ENCODE measurements at regions not wholly inside any gene's neighbourhood (a gene's known extent, or its start where the extent isn't known, plus 50 kb on each side); places are given as distances from the start of the nearest gene placed in this dataset.

- no peak overlapping the region for H3K4me3 ChIP-seq (ENCODE audit: low read depth, low read length)
- TF ChIP-seq CTCF (IDR thresholded peaks at IDR 0.05; ENCODE audit: control insufficient read depth, extremely low read depth, insufficient read depth): no peak
- DNase-seq (ENCODE audit: low read depth): no peak
These were observed 1024.8 kb downstream of the TLE4 start for GRCh38 chr9:80596579-80596978.

- DNase-seq (ENCODE audit: low read depth): no peak
- H3K4me3 ChIP-seq (ENCODE audit: low read depth, low read length): no peak overlapping the region
- TF ChIP-seq CTCF (IDR thresholded peaks at IDR 0.05; ENCODE audit: control insufficient read depth, extremely low read depth, insufficient read depth): no peak
These were observed 1023.4 kb downstream of the TLE4 start for GRCh38 chr9:80595192-80595591.

GRCh38 chr9:80592413-80592812 lies 1020.6 kb downstream of the TLE4 start:
- DNase-seq (ENCODE audit: low read depth): no peak
- no peak overlapping the region for H3K4me3 ChIP-seq (ENCODE audit: low read depth, low read length)
- no peak for TF ChIP-seq CTCF (IDR thresholded peaks at IDR 0.05; ENCODE audit: control insufficient read depth, extremely low read depth, insufficient read depth)

DNA sequence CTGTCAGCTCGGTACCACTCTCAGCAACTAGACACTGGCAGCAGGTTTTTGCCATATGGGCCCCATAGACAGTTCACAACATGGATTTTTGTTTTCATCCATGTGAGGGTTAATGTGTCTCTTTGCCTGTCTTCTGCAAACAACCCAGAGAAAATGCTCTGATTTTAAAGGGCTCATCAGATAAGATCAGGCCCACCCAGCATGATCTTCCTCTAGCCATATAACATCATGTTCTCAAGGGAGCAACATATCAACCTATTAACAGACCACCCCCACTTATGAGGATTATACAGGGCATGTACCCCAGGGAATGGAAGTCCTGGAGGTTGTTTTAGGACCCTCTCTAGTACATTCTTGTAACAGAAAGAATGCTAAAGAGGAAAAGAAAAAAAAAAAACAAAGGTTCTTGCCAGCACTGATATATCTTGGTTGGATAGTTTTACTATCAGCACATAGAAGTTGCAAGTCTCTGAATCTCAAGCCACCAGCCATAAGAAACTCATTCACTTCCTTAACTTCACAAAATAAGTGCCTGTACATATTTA lies 1015.1 kb downstream of the TLE4 start:
- TF ChIP-seq CTCF (IDR thresholded peaks at IDR 0.05; ENCODE audit: control insufficient read depth, extremely low read depth, insufficient read depth): no peak
- no peak for DNase-seq (ENCODE audit: low read depth)
- H3K4me3 ChIP-seq (ENCODE audit: low read depth, low read length): no peak overlapping the region

- no peak overlapping the region for H3K4me3 ChIP-seq (ENCODE audit: low read depth, low read length)
- DNase-seq (ENCODE audit: low read depth): no peak
- TF ChIP-seq CTCF (IDR thresholded peaks at IDR 0.05; ENCODE audit: control insufficient read depth, extremely low read depth, insufficient read depth): no peak
These were observed 1000.2 kb downstream of the TLE4 start for GRCh38 chr9:80571953-80572352.

GRCh38 chr9:80569236-80569635 lies 997.5 kb downstream of the TLE4 start:
- DNase-seq (ENCODE audit: low read depth): no peak
- no peak for TF ChIP-seq CTCF (IDR thresholded peaks at IDR 0.05; ENCODE audit: control insufficient read depth, extremely low read depth, insufficient read depth)
- H3K4me3 ChIP-seq (ENCODE audit: low read depth, low read length): no peak overlapping the region

DNA sequence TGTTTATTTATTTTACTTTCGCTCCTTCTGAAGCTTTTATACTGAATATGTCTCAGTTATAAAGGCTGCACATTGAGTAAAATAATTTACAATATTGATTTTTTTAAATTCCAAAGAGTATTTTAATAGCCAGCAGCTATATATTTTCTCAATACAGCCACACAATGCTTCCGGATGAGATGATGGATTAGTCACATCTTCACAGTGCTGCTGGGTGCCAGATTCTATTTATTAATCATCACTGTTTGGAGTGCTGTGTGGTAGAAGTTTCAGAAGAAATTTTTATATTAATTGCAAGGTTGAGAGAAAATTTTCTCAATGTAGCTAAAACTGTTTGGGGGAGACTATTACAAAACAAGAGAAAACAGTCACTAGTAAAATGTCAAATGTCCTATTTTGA lies 989.8 kb downstream of the TLE4 start:
- no peak for TF ChIP-seq CTCF (IDR thresholded peaks at IDR 0.05; ENCODE audit: control insufficient read depth, extremely low read depth, insufficient read depth)
- DNase-seq (ENCODE audit: low read depth): no peak
- no peak overlapping the region for H3K4me3 ChIP-seq (ENCODE audit: low read depth, low read length)
